ENCODE measurements at regions not wholly inside any gene's neighbourhood (a gene's known extent, or its start where the extent isn't known, plus 50 kb on each side); places are given as distances from the start of the nearest gene placed in this dataset.

- TF ChIP-seq CTCF (conservative IDR thresholded peaks at IDR 0.05): no peak
- H3K9me3 Mint-ChIP-seq: no peaks in the 10 kb centered on the region
- H3K27me3 ChIP-seq (ENCODE audit: control insufficient read depth, insufficient read depth, low read length, poor library complexity, severe bottlenecking): no peaks in the 10 kb centered on the region
- no peaks in the 10 kb centered on the region for H3K36me3 Mint-ChIP-seq (ENCODE audit: low read depth)
- H3K4me1 Mint-ChIP-seq: peaks cover 6% of the 10 kb centered on the region
- H3K27ac Mint-ChIP-seq: no peak overlapping the region
- DNase-seq: no peak
- H3K36me3 ChIP-seq (ENCODE audit: control insufficient read depth, insufficient read depth, low read length): no peaks in the 10 kb centered on the region
- no peaks in the 10 kb centered on the region for H3K27me3 Mint-ChIP-seq (ENCODE audit: insufficient read depth)
- H3K4me3 Mint-ChIP-seq: no peak overlapping the region
- no peaks in the 10 kb centered on the region for H3K9me3 ChIP-seq (ENCODE audit: control insufficient read depth, low read length)
- 94 to 100% methylated on average over 2 to 4 of the region's 4 CpGs for WGBS, 2 experiments (ENCODE audit: insufficient coverage in 1 of 2, insufficient read length in 1 of 2)
- no peak overlapping the region for H3K4me3 ChIP-seq (ENCODE audit: low read length)
- no peak overlapping the region for H3K27ac ChIP-seq (ENCODE audit: low read depth, low read length)
- no peaks in the 10 kb centered on the region for H3K4me1 ChIP-seq (ENCODE audit: control insufficient read depth, insufficient read depth, low read length)
- H3K9ac ChIP-seq (ENCODE audit: extremely low read depth, low read length, poor library complexity, severe bottlenecking): no peak overlapping the region
Observed at GRCh38 chr1:169044971-169045370, 61.5 kb upstream of the ATP1B1 start.

- WGBS, 2 experiments (ENCODE audit: insufficient coverage in 1 of 2, insufficient read length in 1 of 2): 82 to 100% methylated on average over 3 of the region's 3 CpGs
- Mint-ChIP-seq H3K4me1 (peaks cover 6% of the 10 kb centered on the region), H3K36me3 (ENCODE audit: low read depth) (no peaks in the 10 kb centered on the region), H3K27ac (no peak overlapping the region), H3K9me3 (peaks cover 1% of the 10 kb centered on the region), H3K4me3 (no peak overlapping the region), H3K27me3 (ENCODE audit: insufficient read depth) (no peaks in the 10 kb centered on the region)
- Histone ChIP-seq H3K4me1 (ENCODE audit: control insufficient read depth, insufficient read depth, low read length) (no peaks in the 10 kb centered on the region), H3K4me3 (ENCODE audit: low read length) (no peak overlapping the region), H3K27ac (ENCODE audit: low read depth, low read length) (no peak overlapping the region), H3K9ac (ENCODE audit: extremely low read depth, low read length, poor library complexity, severe bottlenecking) (no peak overlapping the region), H3K9me3 (ENCODE audit: control insufficient read depth, low read length) (peaks cover under 1% of the 10 kb centered on the region), H3K27me3 (ENCODE audit: control insufficient read depth, insufficient read depth, low read length, poor library complexity, severe bottlenecking) (no peaks in the 10 kb centered on the region), H3K36me3 (ENCODE audit: control insufficient read depth, insufficient read depth, low read length) (no peaks in the 10 kb centered on the region)
- no peak for TF ChIP-seq CTCF (conservative IDR thresholded peaks at IDR 0.05)
- DNase-seq: no peak
Observed at GRCh38 chr1:169046671-169047070, 59.8 kb upstream of the ATP1B1 start.

- no peaks in the 10 kb centered on the region for H3K27me3 ChIP-seq (ENCODE audit: control insufficient read depth, insufficient read depth, low read length, poor library complexity, severe bottlenecking)
- no peak overlapping the region for H3K27ac Mint-ChIP-seq
- H3K4me1 ChIP-seq (ENCODE audit: control insufficient read depth, insufficient read depth, low read length): no peaks in the 10 kb centered on the region
- no peak for TF ChIP-seq CTCF (conservative IDR thresholded peaks at IDR 0.05)
- H3K9me3 Mint-ChIP-seq: peaks cover 3% of the 10 kb centered on the region
- peaks cover 6% of the 10 kb centered on the region for H3K4me1 Mint-ChIP-seq
- H3K36me3 ChIP-seq (ENCODE audit: control insufficient read depth, insufficient read depth, low read length): no peaks in the 10 kb centered on the region
- H3K4me3 Mint-ChIP-seq: no peak overlapping the region
- 78 to 100% methylated on average over 1 of the region's 1 CpG for WGBS, 2 experiments (ENCODE audit: insufficient coverage in 1 of 2, insufficient read length in 1 of 2)
- H3K4me3 ChIP-seq (ENCODE audit: low read length): no peak overlapping the region
- H3K9ac ChIP-seq (ENCODE audit: extremely low read depth, low read length, poor library complexity, severe bottlenecking): no peak overlapping the region
- DNase-seq: no peak
- no peak overlapping the region for H3K27ac ChIP-seq (ENCODE audit: low read depth, low read length)
- H3K36me3 Mint-ChIP-seq (ENCODE audit: low read depth): no peaks in the 10 kb centered on the region
- no peaks in the 10 kb centered on the region for H3K27me3 Mint-ChIP-seq (ENCODE audit: insufficient read depth)
- H3K9me3 ChIP-seq (ENCODE audit: control insufficient read depth, low read length): peaks cover 4% of the 10 kb centered on the region
Observed at GRCh38 chr1:169047074-169047473, 59.4 kb upstream of the ATP1B1 start.

Measured in endodermal cell (in vitro differentiated cells).